ENCODE measurements at regions not wholly inside any gene's neighbourhood (a gene's known extent, or its start where the extent isn't known, plus 50 kb on each side); places are given as distances from the start of the nearest gene placed in this dataset.

DNA sequence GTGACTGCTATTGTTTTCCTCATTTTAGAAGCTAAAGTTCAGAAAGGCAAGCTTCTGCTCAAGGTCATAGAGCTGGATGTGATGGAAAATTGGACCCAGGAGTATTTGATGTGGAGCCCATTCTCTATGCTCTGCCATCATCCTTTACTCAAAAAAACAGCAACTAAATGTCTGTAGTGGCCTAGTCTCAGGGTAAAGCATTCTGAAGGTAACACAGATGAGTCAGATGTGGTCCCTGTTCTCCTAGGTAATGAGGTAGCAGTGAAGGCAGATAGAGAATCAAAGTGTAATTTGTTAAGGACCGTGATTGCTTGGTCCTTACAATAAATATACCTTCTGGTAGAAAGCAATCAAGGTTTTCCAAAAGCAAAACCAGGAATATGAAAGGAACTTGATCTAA is 84.4 kb upstream of the SPON1 start:
- Histone ChIP-seq H3K36me3 (no peaks in the 10 kb centered on the region), H3K27ac (no peak overlapping the region), H3K4me1 (peaks cover 0 to 6% of the 10 kb centered on the region in 2 donors), H3K4me3 (replicated peaks in 1 of 3) (no peak overlapping the region), H3K27me3 (no peaks in the 10 kb centered on the region), H3K9me3 (no peaks in the 10 kb centered on the region)
- TF ChIP-seq, protein P1, sequence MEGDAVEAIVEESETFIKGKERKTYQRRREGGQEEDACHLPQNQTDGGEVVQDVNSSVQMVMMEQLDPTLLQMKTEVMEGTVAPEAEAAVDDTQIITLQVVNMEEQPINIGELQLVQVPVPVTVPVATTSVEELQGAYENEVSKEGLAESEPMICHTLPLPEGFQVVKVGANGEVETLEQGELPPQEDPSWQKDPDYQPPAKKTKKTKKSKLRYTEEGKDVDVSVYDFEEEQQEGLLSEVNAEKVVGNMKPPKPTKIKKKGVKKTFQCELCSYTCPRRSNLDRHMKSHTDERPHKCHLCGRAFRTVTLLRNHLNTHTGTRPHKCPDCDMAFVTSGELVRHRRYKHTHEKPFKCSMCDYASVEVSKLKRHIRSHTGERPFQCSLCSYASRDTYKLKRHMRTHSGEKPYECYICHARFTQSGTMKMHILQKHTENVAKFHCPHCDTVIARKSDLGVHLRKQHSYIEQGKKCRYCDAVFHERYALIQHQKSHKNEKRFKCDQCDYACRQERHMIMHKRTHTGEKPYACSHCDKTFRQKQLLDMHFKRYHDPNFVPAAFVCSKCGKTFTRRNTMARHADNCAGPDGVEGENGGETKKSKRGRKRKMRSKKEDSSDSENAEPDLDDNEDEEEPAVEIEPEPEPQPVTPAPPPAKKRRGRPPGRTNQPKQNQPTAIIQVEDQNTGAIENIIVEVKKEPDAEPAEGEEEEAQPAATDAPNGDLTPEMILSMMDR (IDR thresholded peaks at IDR 0.05) = no peak
- WGBS, 2 donors = 92 to 96% methylated on average over 1 of the region's 1 CpG
- no peak for DNase-seq
- intact Hi-C loops (cut with DNase I) = no loop called here

DNA sequence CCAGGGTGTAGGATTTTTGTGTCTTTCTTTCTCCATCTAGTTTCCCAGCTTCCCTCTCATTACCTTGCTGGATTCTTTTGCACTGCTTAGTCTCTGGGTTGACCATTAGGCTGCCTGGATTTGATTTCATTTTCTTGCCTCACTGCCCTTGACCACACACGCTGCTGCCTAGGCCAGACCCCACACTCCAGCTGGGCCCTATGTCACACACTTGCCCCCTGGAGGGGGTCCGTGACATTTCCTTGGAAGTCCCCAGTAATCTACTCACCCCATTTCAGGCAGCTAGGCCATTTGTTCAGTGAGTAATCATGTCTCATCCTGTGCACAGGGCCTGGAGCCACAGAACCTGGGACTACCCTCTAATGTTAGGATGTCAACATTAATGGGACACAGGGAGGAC is 81.9 kb upstream of the SPON1 start:
- Histone ChIP-seq H3K27ac (no peak overlapping the region), H3K4me3 (replicated peaks in 1 of 3) (no peak overlapping the region), H3K4me1 (peaks cover 0 to 6% of the 10 kb centered on the region in 2 donors), H3K27me3 (no peaks in the 10 kb centered on the region), H3K9me3 (no peaks in the 10 kb centered on the region), H3K36me3 (no peaks in the 10 kb centered on the region)
- no peak for TF ChIP-seq POLR2A (IDR thresholded peaks at IDR 0.05)
- TF ChIP-seq, protein P1 (IDR thresholded peaks at IDR 0.05) = no peak
- 90 to 92% methylated on average over 2 of the region's 2 CpGs for WGBS, 2 donors
- intact Hi-C loops (cut with DNase I) = no loop called here
- DNase-seq = no peak

GRCh38 chr11:13881226-13881905 is 81.2 kb upstream of the SPON1 start:
- intact Hi-C loops (cut with DNase I) = no loop called here
- no peaks in the 10 kb centered on the region for H3K9me3 ChIP-seq
- no peaks in the 10 kb centered on the region for H3K36me3 ChIP-seq
- 62 to 71% methylated on average over 10 of the region's 10 CpGs for WGBS, 2 donors
- no peak for DNase-seq
- no peak for TF ChIP-seq POLR2A (IDR thresholded peaks at IDR 0.05)
- TF ChIP-seq, protein P1 (IDR thresholded peaks at IDR 0.05) = no peak
- H3K27ac ChIP-seq = no peak overlapping the region
- no peak overlapping the region for H3K4me3 ChIP-seq (replicated peaks in 1 of 3)
- peaks cover 0 to 6% of the 10 kb centered on the region in 2 donors for H3K4me1 ChIP-seq
- H3K27me3 ChIP-seq = no peaks in the 10 kb centered on the region

- 32 to 33% methylated on average over 4 of the region's 4 CpGs for WGBS, 2 donors
- H3K36me3 ChIP-seq = no peaks in the 10 kb centered on the region
- intact Hi-C loops (cut with DNase I) = no loop called here
- no peak overlapping the region for H3K27ac ChIP-seq
- peaks cover 0 to 6% of the 10 kb centered on the region in 2 donors for H3K4me1 ChIP-seq
- no peaks in the 10 kb centered on the region for H3K9me3 ChIP-seq
- no peak for TF ChIP-seq POLR2A (IDR thresholded peaks at IDR 0.05)
- TF ChIP-seq, protein P1 (IDR thresholded peaks at IDR 0.05) = no peak
- H3K27me3 ChIP-seq = no peaks in the 10 kb centered on the region
- no peak overlapping the region for H3K4me3 ChIP-seq (replicated peaks in 1 of 3)
- peak; percentile 79 to 83 for DNase-seq
These were observed 79.5 kb upstream of the SPON1 start for GRCh38 chr11:13883042-13883441.

DNA sequence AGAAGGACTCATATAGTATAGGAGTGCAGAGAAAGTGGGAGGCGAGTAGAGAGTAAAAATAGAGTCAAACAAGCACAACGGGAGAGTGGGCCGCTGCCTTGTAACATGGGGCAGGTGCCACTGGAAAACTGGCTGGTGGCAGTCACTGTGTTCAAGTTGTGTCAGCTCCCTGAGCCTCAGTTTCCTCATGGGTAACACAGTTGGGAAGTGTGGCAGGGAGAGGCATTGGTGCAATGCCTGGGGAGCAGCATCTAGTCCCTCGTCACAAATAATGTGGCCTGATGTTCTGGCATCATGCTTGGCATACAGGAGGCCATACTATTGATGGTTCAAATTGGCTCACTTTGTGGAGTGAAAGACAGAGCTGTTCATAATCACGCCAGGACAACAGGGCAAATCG is 78.9 kb upstream of the SPON1 start:
- no peak for DNase-seq
- Histone ChIP-seq H3K27ac (no peak overlapping the region), H3K36me3 (no peaks in the 10 kb centered on the region), H3K9me3 (no peaks in the 10 kb centered on the region), H3K4me1 (peaks cover 0 to 6% of the 10 kb centered on the region in 2 donors), H3K4me3 (replicated peaks in 1 of 3) (no peak overlapping the region), H3K27me3 (no peaks in the 10 kb centered on the region)
- TF ChIP-seq, protein P1 (IDR thresholded peaks at IDR 0.05) = no peak
- no peak for TF ChIP-seq POLR2A (IDR thresholded peaks at IDR 0.05)
- intact Hi-C loops (cut with DNase I) = no loop called here
- WGBS, 2 donors = 88 to 90% methylated on average over 6 of the region's 6 CpGs
